ENCODE measurements at regions not wholly inside any gene's neighbourhood (a gene's known extent, or its start where the extent isn't known, plus 50 kb on each side); places are given as distances from the start of the nearest gene placed in this dataset.

DNA sequence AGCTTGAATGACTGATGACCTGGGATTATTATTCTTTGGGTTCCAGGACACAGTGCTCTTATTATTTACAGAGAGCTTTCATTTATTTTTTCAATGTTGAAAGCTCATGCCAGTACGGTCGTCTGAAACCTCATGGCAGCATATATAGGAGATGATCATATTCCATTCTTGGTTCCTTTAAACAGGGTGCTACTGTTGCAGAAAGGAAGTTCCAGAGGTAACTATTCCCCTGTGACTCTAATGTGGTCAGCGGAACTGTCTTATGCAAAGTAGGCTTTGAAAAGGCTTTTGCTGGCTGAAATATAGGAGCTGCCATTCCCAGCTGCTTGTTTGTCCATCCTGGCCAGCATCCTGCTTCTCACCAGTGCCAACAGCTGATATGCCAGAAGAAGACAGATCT lies 208.3 kb upstream of the LEF1 start:
- Histone ChIP-seq H3K4me2 (no peak overlapping the region), H4K20me1 (ENCODE audit: insufficient read depth, poor library complexity, severe bottlenecking) (no peaks in the 10 kb centered on the region), H3K4me3 (no peak overlapping the region), H3K36me3 (replicated peaks; ENCODE audit: insufficient read depth, low read depth) (no peaks in the 10 kb centered on the region), H3K9me3 (ENCODE audit: low read depth) (no peaks in the 10 kb centered on the region), H3K9me2 (replicated peaks; ENCODE audit: insufficient read depth) (no peaks in the 10 kb centered on the region), H3K79me2 (no peaks in the 10 kb centered on the region), H3K27me3 (no peaks in the 10 kb centered on the region), H3K27ac (no peak overlapping the region), H3K4me1 (ENCODE audit: insufficient read depth) (no peaks in the 10 kb centered on the region), H2AFZ (no peak overlapping the region)
- no peak for DNase-seq (ENCODE audit: low spot score)
- 81% methylated on average over 3 of the region's 3 CpGs for whole genome bisulfite sequencing (ENCODE audit: low lambda C conversion rate, missing lambda C conversion rate)
- TF ChIP-seq EZH2 (IDR thresholded peaks at IDR 0.05; ENCODE audit: borderline replicate concordance) (no peak), EZH2phosphoT487 (IDR thresholded peaks at IDR 0.05; ENCODE audit: low read depth, severe bottlenecking, unreplicated experiment) (no peak)
- TF ChIP-seq, protein P1, sequence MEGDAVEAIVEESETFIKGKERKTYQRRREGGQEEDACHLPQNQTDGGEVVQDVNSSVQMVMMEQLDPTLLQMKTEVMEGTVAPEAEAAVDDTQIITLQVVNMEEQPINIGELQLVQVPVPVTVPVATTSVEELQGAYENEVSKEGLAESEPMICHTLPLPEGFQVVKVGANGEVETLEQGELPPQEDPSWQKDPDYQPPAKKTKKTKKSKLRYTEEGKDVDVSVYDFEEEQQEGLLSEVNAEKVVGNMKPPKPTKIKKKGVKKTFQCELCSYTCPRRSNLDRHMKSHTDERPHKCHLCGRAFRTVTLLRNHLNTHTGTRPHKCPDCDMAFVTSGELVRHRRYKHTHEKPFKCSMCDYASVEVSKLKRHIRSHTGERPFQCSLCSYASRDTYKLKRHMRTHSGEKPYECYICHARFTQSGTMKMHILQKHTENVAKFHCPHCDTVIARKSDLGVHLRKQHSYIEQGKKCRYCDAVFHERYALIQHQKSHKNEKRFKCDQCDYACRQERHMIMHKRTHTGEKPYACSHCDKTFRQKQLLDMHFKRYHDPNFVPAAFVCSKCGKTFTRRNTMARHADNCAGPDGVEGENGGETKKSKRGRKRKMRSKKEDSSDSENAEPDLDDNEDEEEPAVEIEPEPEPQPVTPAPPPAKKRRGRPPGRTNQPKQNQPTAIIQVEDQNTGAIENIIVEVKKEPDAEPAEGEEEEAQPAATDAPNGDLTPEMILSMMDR (IDR thresholded peaks at IDR 0.05; ENCODE audit: poor library complexity): no peak

DNA sequence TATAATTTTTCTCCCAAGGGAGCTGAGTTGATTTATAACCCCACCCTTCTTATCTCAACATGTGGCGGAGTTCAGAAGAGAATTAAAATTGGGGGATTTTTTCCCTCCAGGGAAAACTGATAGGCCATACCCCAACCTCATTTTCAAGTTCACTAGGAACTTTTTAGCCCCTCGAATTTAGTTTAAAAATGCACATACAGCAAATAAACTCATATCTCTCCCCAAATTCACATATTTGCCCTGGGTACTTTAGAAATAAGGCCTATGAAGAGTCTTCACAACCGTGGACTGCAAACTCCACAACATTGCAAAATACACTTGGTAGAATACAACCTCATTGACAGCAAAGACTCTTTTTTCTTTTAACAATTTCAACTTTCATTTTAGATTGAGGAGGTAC lies 206.7 kb upstream of the LEF1 start:
- Histone ChIP-seq H3K4me1 (ENCODE audit: insufficient read depth) (no peaks in the 10 kb centered on the region), H4K20me1 (ENCODE audit: insufficient read depth, poor library complexity, severe bottlenecking) (no peaks in the 10 kb centered on the region), H3K4me2 (no peak overlapping the region), H3K79me2 (no peaks in the 10 kb centered on the region), H3K9me3 (ENCODE audit: low read depth) (no peaks in the 10 kb centered on the region), H3K4me3 (no peak overlapping the region), H3K27me3 (peaks cover 8% of the 10 kb centered on the region), H3K36me3 (replicated peaks; ENCODE audit: insufficient read depth, low read depth) (no peaks in the 10 kb centered on the region), H2AFZ (no peak overlapping the region), H3K9me2 (replicated peaks; ENCODE audit: insufficient read depth) (no peaks in the 10 kb centered on the region), H3K27ac (no peak overlapping the region)
- DNase-seq (ENCODE audit: low spot score): no peak
- WGBS (ENCODE audit: low lambda C conversion rate, missing lambda C conversion rate): 87% methylated on average over 3 of the region's 3 CpGs
- TF ChIP-seq EZH2phosphoT487 (IDR thresholded peaks at IDR 0.05; ENCODE audit: low read depth, severe bottlenecking, unreplicated experiment): no peak
- TF ChIP-seq EZH2 (IDR thresholded peaks at IDR 0.05; ENCODE audit: borderline replicate concordance): no peak
- TF ChIP-seq, protein P1 (IDR thresholded peaks at IDR 0.05; ENCODE audit: poor library complexity): no peak

DNA sequence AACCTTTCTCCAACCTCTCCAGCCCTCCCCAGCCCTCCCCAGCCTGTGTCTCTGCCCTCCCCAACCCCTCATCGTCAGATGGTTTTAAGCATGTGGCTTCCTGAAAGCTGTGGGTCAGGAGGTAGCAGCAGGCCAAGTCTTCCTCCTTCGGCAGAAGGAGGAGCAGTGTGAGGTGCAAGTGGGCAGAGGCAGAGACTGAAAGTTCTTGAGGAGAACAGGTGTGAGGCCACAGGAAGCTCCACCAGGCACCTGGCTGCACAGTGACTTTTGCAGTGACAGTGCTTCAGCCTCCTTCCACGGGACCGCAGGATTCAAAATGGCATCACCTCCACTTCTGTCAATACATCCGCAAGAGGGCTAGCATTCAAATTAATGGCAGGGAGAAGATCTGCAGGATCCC lies 203.9 kb upstream of the LEF1 start:
- no peak overlapping the region for H3K4me2 ChIP-seq
- no peak for DNase-seq (ENCODE audit: low spot score)
- H3K4me3 ChIP-seq: no peak overlapping the region

More for the DNA sequence above, 203.9 kb upstream of the LEF1 start:
- Histone ChIP-seq H3K9me3 (ENCODE audit: low read depth) (no peaks in the 10 kb centered on the region), H3K9me2 (replicated peaks; ENCODE audit: insufficient read depth) (no peaks in the 10 kb centered on the region), H3K4me1 (ENCODE audit: insufficient read depth) (no peaks in the 10 kb centered on the region), H3K27ac (no peak overlapping the region), H2AFZ (no peak overlapping the region), H3K27me3 (peaks cover 10% of the 10 kb centered on the region), H4K20me1 (ENCODE audit: insufficient read depth, poor library complexity, severe bottlenecking) (no peaks in the 10 kb centered on the region), H3K36me3 (replicated peaks; ENCODE audit: insufficient read depth, low read depth) (no peaks in the 10 kb centered on the region), H3K79me2 (no peaks in the 10 kb centered on the region)
- TF ChIP-seq, protein P1 (IDR thresholded peaks at IDR 0.05; ENCODE audit: poor library complexity): no peak
- TF ChIP-seq EZH2 (IDR thresholded peaks at IDR 0.05; ENCODE audit: borderline replicate concordance) (no peak), EZH2phosphoT487 (IDR thresholded peaks at IDR 0.05; ENCODE audit: low read depth, severe bottlenecking, unreplicated experiment) (no peak)
- 95% methylated on average over 5 of the region's 5 CpGs for WGBS (ENCODE audit: low lambda C conversion rate, missing lambda C conversion rate)
